Mesodermal cell (in vitro differentiated cells): ENCODE measurements at regions not wholly inside any gene's neighbourhood (a gene's known extent, or its start where the extent isn't known, plus 50 kb on each side); places are given as distances from the start of the nearest gene placed in this dataset.

Experiments
- H3K27ac ChIP-seq: 2 replicates; pipeline ENCODE4 v1.7.0; 2013; ENCODE audit warnings: mild to moderate bottlenecking, low read depth, low read length, moderate library complexity; ENCODE audit not compliant: severe bottlenecking
- H3K36me3 ChIP-seq: 2 replicates; pipeline ENCODE4 v1.7.1; 2013; ENCODE audit warnings: mild to moderate bottlenecking, low read length, moderate library complexity; ENCODE audit not compliant: control insufficient read depth, insufficient read depth
- H3K4me1 ChIP-seq: one replicate; pipeline ENCODE4 v1.7.1; 2013; ENCODE audit warnings: mild to moderate bottlenecking, low read length; ENCODE audit not compliant: insufficient read depth, control insufficient read depth, poor library complexity, severe bottlenecking
- H3K4me3 ChIP-seq: 2 replicates; pipeline ENCODE4 v1.7.0; 2013; ENCODE audit warnings: low read length, control low read depth, mild to moderate bottlenecking; ENCODE audit not compliant: insufficient read depth, poor library complexity, severe bottlenecking; ENCODE audit errors: extremely low read depth
- H3K9me3 ChIP-seq: 2 replicates; pipeline ENCODE4 v1.7.1; 2013; ENCODE audit warnings: mild to moderate bottlenecking, low read length, moderate library complexity; ENCODE audit not compliant: control insufficient read depth
- WGBS, 2 experiments: methylation state at CpG; one replicate each; pipeline ENCODE4 v1.1.5; 2013; ENCODE audit warnings: missing lambda C conversion rate in 2 of 2; ENCODE audit not compliant: insufficient coverage in 2 of 2; 5-methylcytosine and 5-hydroxymethylcytosine counted together

GRCh38 chr1:58862728-58863385 lies 79.0 kb upstream of the JUN start:
- WGBS, 2 experiments = 60 to 100% methylated on average over 1 of the region's 1 CpG
- Histone ChIP-seq H3K4me3 (no peak overlapping the region), H3K4me1 (no peaks in the 10 kb centered on the region), H3K27ac (no peak overlapping the region), H3K9me3 (no peaks in the 10 kb centered on the region), H3K36me3 (no peaks in the 10 kb centered on the region)

DNA sequence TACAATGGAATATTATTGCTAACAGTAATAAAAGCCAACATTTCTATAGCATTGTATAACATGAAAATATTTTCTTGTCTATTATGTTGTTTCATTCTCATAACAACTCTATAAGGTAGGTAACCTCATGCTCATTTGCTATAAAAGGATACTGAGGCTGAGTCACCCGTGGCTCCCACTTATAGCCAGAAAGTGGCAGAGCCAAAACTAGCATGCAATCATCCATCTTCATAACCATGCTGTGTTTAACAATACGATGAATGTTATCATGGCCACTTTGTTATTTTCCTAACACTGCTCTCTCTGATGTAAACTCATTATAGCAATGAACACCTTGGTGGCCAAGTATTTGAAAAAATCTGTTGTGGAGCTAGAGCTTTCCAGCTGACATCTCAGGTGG lies 80.8 kb upstream of the JUN start:
- Histone ChIP-seq H3K4me3 (no peak overlapping the region), H3K4me1 (no peaks in the 10 kb centered on the region), H3K27ac (no peak overlapping the region), H3K9me3 (no peaks in the 10 kb centered on the region), H3K36me3 (no peaks in the 10 kb centered on the region)
- 93 to 100% methylated on average over 2 of the region's 2 CpGs for WGBS, 2 experiments

- H3K4me1 ChIP-seq = no peaks in the 10 kb centered on the region
- no peaks in the 10 kb centered on the region for H3K36me3 ChIP-seq
- H3K4me3 ChIP-seq = no peak overlapping the region
- no peaks in the 10 kb centered on the region for H3K9me3 ChIP-seq
- 100% methylated on average over 1 of the region's 2 CpGs for WGBS, 2 experiments
- H3K27ac ChIP-seq = no peak overlapping the region
Observed at GRCh38 chr1:58866578-58866977, 82.7 kb upstream of the JUN start.

DNA sequence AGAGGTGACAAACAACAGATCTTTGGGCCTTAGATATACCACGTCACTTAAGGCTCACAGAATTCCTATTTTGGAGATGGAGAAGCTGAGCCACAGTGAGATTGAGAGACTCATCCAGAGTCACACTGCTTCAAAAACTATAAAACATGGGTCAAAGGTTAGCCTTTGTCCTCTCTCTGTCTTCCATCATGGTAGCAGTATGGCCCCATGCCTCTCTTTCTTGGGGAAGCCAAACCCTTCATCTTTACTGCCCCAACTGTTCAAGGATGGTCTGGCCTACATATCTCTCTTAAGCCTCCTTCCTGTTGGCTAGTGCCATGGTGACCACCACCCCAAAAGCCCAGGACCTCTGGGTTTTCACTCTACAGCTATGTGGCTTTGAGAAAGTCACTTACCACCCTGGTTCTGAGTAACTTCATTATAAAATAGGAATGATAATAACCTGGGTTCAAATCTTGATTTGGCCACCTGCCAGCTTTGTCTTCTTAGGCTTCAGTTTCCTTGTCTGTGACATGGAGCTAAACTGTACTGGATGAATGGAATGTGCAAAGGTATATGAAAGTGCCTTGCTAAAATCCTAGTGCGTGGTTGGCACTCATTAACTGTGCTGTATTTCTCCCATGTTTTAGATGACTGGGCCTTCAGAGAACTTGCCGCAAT lies 85.9 kb upstream of the JUN start:
- no peaks in the 10 kb centered on the region for H3K9me3 ChIP-seq
- 96 to 100% methylated on average over 1 to 2 of the region's 3 CpGs for WGBS, 2 experiments
- no peak overlapping the region for H3K4me3 ChIP-seq

DNA sequence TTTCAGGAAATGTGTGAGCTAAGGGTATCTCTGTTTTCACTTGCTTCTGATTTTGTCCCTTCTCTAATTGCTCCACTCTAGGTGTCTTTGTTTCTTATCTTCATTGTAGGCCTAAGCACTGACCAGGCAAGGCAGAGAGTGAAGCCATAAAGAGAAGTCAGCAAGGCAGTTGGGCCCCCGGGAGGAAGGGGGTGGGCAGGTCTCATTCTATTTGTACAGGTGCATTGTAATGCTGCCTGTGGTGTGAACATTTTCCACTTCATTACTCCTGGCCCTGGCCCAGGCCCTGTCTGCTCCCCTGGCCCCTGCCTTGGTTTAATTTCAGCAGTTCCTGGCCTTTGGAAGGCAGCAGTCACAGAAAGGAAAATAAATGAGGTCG lies 86.4 kb upstream of the JUN start:
- no peak overlapping the region for H3K4me3 ChIP-seq
- H3K27ac ChIP-seq = no peak overlapping the region
- H3K4me1 ChIP-seq = peaks cover 12% of the 10 kb centered on the region
- no peaks in the 10 kb centered on the region for H3K9me3 ChIP-seq
- WGBS, 2 experiments = 100% methylated on average over 1 to 2 of the region's 2 CpGs
- H3K36me3 ChIP-seq = no peaks in the 10 kb centered on the region

More for the DNA sequence above, 85.9 kb upstream of the JUN start:
- H3K27ac ChIP-seq = no peak overlapping the region
- H3K36me3 ChIP-seq = no peaks in the 10 kb centered on the region
- peaks cover 6% of the 10 kb centered on the region for H3K4me1 ChIP-seq

GRCh38 chr1:58874342-58874741 lies 90.5 kb upstream of the JUN start:
- no peaks in the 10 kb centered on the region for H3K36me3 ChIP-seq
- peaks cover 17% of the 10 kb centered on the region for H3K4me1 ChIP-seq
- H3K9me3 ChIP-seq = peaks cover 3% of the 10 kb centered on the region
- peak overlapping the region; percentile 76 for H3K27ac ChIP-seq
- no peak overlapping the region for H3K4me3 ChIP-seq

GRCh38 chr1:58874757-58875755 lies 91.2 kb upstream of the JUN start:
- Histone ChIP-seq H3K36me3 (no peaks in the 10 kb centered on the region), H3K4me3 (no peak overlapping the region), H3K27ac (peak overlapping the region; percentile 76), H3K4me1 (peaks cover 17% of the 10 kb centered on the region), H3K9me3 (peaks cover 3% of the 10 kb centered on the region)
- WGBS, 2 experiments = 65 to 67% methylated on average over 6 to 7 of the region's 12 CpGs

DNA sequence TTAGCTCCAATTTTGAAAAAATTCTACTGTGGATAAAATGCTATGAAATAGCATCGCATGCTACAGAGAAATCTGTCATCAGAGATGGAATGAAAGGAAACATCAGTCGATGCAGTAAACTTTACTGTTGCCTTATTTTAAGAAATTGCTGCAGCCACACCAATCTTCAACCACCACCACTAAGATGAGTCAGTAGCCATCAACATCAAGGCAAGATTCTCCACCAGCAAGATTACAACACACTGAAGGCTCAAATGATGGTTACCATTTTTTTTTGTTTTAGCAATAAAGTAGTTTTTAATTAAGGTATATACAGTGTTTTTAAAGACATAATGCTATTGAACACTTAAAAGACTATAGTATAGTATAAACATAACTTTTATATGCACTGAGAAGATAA lies 95.6 kb upstream of the JUN start:
- Histone ChIP-seq H3K36me3 (no peaks in the 10 kb centered on the region), H3K4me3 (no peak overlapping the region), H3K27ac (no peak overlapping the region), H3K4me1 (peaks cover 28% of the 10 kb centered on the region), H3K9me3 (peaks cover 3% of the 10 kb centered on the region)
- WGBS, 2 experiments = 100% methylated on average over 1 of the region's 2 CpGs; no CpG with 5 or more reads in 1 of the 2 experiments

GRCh38 chr1:58880592-58880991 lies 96.7 kb upstream of the JUN start:
- WGBS, 2 experiments = 83 to 93% methylated on average over 1 of the region's 2 CpGs

DNA sequence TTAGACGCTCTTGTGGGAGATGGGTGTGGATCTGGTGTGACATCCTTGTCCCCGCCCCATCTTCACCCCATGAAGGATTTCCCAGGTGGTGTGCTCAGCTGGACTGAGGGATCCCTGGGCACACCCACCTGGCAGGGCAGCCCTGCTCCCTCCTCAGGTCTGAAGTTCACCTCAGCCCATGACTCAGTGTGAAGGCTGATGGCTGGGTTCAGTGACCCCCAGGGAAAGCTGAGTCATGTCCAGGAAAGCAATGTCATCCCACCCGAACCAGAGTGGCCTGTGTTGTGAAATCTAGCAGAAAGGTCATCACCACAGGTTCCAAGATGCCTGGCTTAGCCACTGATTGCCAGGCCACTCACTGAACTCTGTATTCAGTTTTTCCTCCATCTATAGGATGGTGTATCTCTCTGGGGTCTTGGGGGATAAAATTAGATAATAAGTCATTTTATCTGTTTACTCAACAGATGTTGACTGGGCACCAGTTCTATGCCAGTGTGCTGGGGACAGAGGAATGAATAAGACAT lies 97.7 kb upstream of the JUN start:
- H3K36me3 ChIP-seq = no peaks in the 10 kb centered on the region
- WGBS, 2 experiments = 71 to 83% methylated on average over 1 of the region's 3 CpGs
- H3K9me3 ChIP-seq = peaks cover 3% of the 10 kb centered on the region
- H3K27ac ChIP-seq = no peak overlapping the region
- H3K4me1 ChIP-seq = peaks cover 14% of the 10 kb centered on the region
- H3K4me3 ChIP-seq = no peak overlapping the region

More at GRCh38 chr1:58880592-58880991, 96.7 kb upstream of the JUN start:
- Histone ChIP-seq H3K4me3 (no peak overlapping the region), H3K36me3 (no peaks in the 10 kb centered on the region), H3K27ac (no peak overlapping the region), H3K4me1 (peaks cover 17% of the 10 kb centered on the region), H3K9me3 (peaks cover 3% of the 10 kb centered on the region)
